ENCODE measurements at regions not wholly inside any gene's neighbourhood (a gene's known extent, or its start where the extent isn't known, plus 50 kb on each side); places are given as distances from the start of the nearest gene placed in this dataset.

- peaks cover 8 to 19% (median 11%) of the 10 kb centered on the region in 5 donors for H3K27me3 Mint-ChIP-seq
- POLR2A ChIA-PET, result no interaction called here
- no peak overlapping the region for H3K27ac Mint-ChIP-seq
- H3K4me3 Mint-ChIP-seq, result no peak overlapping the region
- H3K36me3 Mint-ChIP-seq, result peaks cover 0 to 9% (median 9%) of the 10 kb centered on the region in 3 donors
- H3K4me1 Mint-ChIP-seq, result no peaks in the 10 kb centered on the region
- no peak for DNase-seq
- H3K9me3 Mint-ChIP-seq, result peaks cover 0 to 15% (median 8%) of the 10 kb centered on the region in 9 donors
- no peak for ATAC-seq
Observed at GRCh38 chr15:35596285-35596684, 50.3 kb upstream of the DPH6 start.

- POLR2A ChIA-PET, result no interaction called here
- H3K4me1 Mint-ChIP-seq, result no peaks in the 10 kb centered on the region
- no peak overlapping the region for H3K4me3 Mint-ChIP-seq
- no peak overlapping the region for H3K27ac Mint-ChIP-seq
- no peak for DNase-seq
- no peak for ATAC-seq
- H3K27me3 Mint-ChIP-seq, result peaks cover 7 to 11% (median 9%) of the 10 kb centered on the region in 5 donors
- peaks cover 0 to 5% (median 0%) of the 10 kb centered on the region in 9 donors for H3K9me3 Mint-ChIP-seq
- peaks cover 0 to 10% (median 3%) of the 10 kb centered on the region in 3 donors for H3K36me3 Mint-ChIP-seq
Observed at GRCh38 chr15:35602836-35603235, 56.9 kb upstream of the DPH6 start.

GRCh38 chr15:35603301-35603700 lies 57.3 kb upstream of the DPH6 start:
- ATAC-seq, result no peak

GRCh38 chr15:35603856-35604255 lies 57.9 kb upstream of the DPH6 start:
- no peaks in the 10 kb centered on the region for H3K4me1 Mint-ChIP-seq
- ATAC-seq, result no peak
- peaks cover 0 to 2% (median 0%) of the 10 kb centered on the region in 9 donors for H3K9me3 Mint-ChIP-seq

More at GRCh38 chr15:35603301-35603700, 57.3 kb upstream of the DPH6 start:
- Mint-ChIP-seq H3K27me3 (peaks cover 7 to 10% (median 9%) of the 10 kb centered on the region in 5 donors), H3K4me3 (no peak overlapping the region), H3K27ac (no peak overlapping the region), H3K36me3 (peaks cover 0 to 10% (median 3%) of the 10 kb centered on the region in 3 donors), H3K9me3 (peaks cover 0 to 5% (median 0%) of the 10 kb centered on the region in 9 donors), H3K4me1 (no peaks in the 10 kb centered on the region)
- no peak for DNase-seq
- POLR2A ChIA-PET, result no interaction called here

GRCh38 chr15:35605764-35606449 lies 59.9 kb upstream of the DPH6 start:
- Mint-ChIP-seq H3K4me3 (no peak overlapping the region), H3K27me3 (peaks cover 0 to 3% (median 1%) of the 10 kb centered on the region in 5 donors), H3K9me3 (peaks cover 0 to 9% (median 2%) of the 10 kb centered on the region in 9 donors), H3K27ac (no peak overlapping the region), H3K4me1 (no peaks in the 10 kb centered on the region), H3K36me3 (peaks cover 0 to 7% (median 0%) of the 10 kb centered on the region in 3 donors)
- DNase-seq (no peak), ATAC-seq (no peak)
- POLR2A ChIA-PET, result no interaction called here

More at GRCh38 chr15:35603856-35604255, 57.9 kb upstream of the DPH6 start:
- no peak for DNase-seq
- H3K4me3 Mint-ChIP-seq, result no peak overlapping the region
- POLR2A ChIA-PET, result no interaction called here
- no peak overlapping the region for H3K27ac Mint-ChIP-seq
- peaks cover 3 to 7% (median 4%) of the 10 kb centered on the region in 5 donors for H3K27me3 Mint-ChIP-seq
- H3K36me3 Mint-ChIP-seq, result peaks cover 0 to 10% (median 0%) of the 10 kb centered on the region in 3 donors

GRCh38 chr15:35606450-35606779 lies 60.5 kb upstream of the DPH6 start:
- no peak for ATAC-seq
- Mint-ChIP-seq H3K36me3 (peaks cover 0 to 7% (median 0%) of the 10 kb centered on the region in 3 donors), H3K27me3 (peaks cover 0 to 3% (median 1%) of the 10 kb centered on the region in 5 donors), H3K9me3 (peaks cover 0 to 9% (median 3%) of the 10 kb centered on the region in 9 donors), H3K4me3 (no peak overlapping the region), H3K4me1 (no peaks in the 10 kb centered on the region), H3K27ac (no peak overlapping the region)
- no peak for DNase-seq
- POLR2A ChIA-PET, result no interaction called here

- Mint-ChIP-seq H3K27me3 (peaks cover 4 to 11% (median 5%) of the 10 kb centered on the region in 5 donors), H3K4me3 (no peak overlapping the region), H3K36me3 (peaks cover 0 to 9% (median 5%) of the 10 kb centered on the region in 3 donors), H3K27ac (no peak overlapping the region), H3K9me3 (peaks cover 8 to 29% (median 16%) of the 10 kb centered on the region in 9 donors), H3K4me1 (peaks cover 0 to 1% (median 0%) of the 10 kb centered on the region in 4 donors)
- POLR2A ChIA-PET, result no interaction called here
- DNase-seq (no peak), ATAC-seq (no peak)
Observed at GRCh38 chr15:35616498-35617271, 70.7 kb upstream of the DPH6 start.

- Mint-ChIP-seq H3K27ac (no peak overlapping the region), H3K27me3 (peaks cover 4 to 11% (median 8%) of the 10 kb centered on the region in 5 donors), H3K36me3 (peaks cover 0 to 8% (median 0%) of the 10 kb centered on the region in 3 donors), H3K4me1 (peaks cover 0 to 1% (median 0%) of the 10 kb centered on the region in 4 donors), H3K4me3 (no peak overlapping the region), H3K9me3 (peaks cover 3 to 12% (median 6%) of the 10 kb centered on the region in 9 donors)
- no peak for ATAC-seq
- POLR2A ChIA-PET, result no interaction called here
- DNase-seq, result no peak
Observed at GRCh38 chr15:35618260-35619188, 72.6 kb upstream of the DPH6 start.

GRCh38 chr15:35622641-35623340 lies 76.8 kb upstream of the DPH6 start:
- peaks cover 3 to 21% (median 6%) of the 10 kb centered on the region in 5 donors for H3K27me3 Mint-ChIP-seq
- ATAC-seq (no peak), DNase-seq (no peak)
- no peaks in the 10 kb centered on the region for H3K4me1 Mint-ChIP-seq
- no peaks in the 10 kb centered on the region for H3K9me3 Mint-ChIP-seq
- H3K36me3 Mint-ChIP-seq, result no peaks in the 10 kb centered on the region
- H3K4me3 Mint-ChIP-seq, result no peak overlapping the region
- POLR2A ChIA-PET, result no interaction called here
- no peak overlapping the region for H3K27ac Mint-ChIP-seq

- H3K9me3 Mint-ChIP-seq, result no peaks in the 10 kb centered on the region
- DNase-seq, result no peak
- H3K27me3 Mint-ChIP-seq, result peaks cover 6 to 27% (median 8%) of the 10 kb centered on the region in 5 donors
- no peak for ATAC-seq
- no peak overlapping the region for H3K27ac Mint-ChIP-seq
- POLR2A ChIA-PET, result no interaction called here
- H3K4me1 Mint-ChIP-seq, result no peaks in the 10 kb centered on the region
- no peaks in the 10 kb centered on the region for H3K36me3 Mint-ChIP-seq
- H3K4me3 Mint-ChIP-seq, result no peak overlapping the region
Observed at GRCh38 chr15:35624881-35625280, 78.9 kb upstream of the DPH6 start.

GRCh38 chr15:35626571-35627318 lies 80.8 kb upstream of the DPH6 start:
- ATAC-seq (no peak), DNase-seq (no peak)
- Mint-ChIP-seq H3K4me1 (no peaks in the 10 kb centered on the region), H3K36me3 (no peaks in the 10 kb centered on the region), H3K4me3 (no peak overlapping the region), H3K27me3 (peaks cover 5 to 35% (median 6%) of the 10 kb centered on the region in 5 donors), H3K27ac (no peak overlapping the region), H3K9me3 (no peaks in the 10 kb centered on the region)
- POLR2A ChIA-PET, result no interaction called here
